Cardiac fibroblast (primary cell): ENCODE measurements at regions not wholly inside any gene's neighbourhood (a gene's known extent, or its start where the extent isn't known, plus 50 kb on each side); places are given as distances from the start of the nearest gene placed in this dataset.

Experiments
- DNase-seq, 2 donors: peaks; one replicate each; pipeline versions ENCODE4 v3.0.0 to v3.0.0-alpha.2; 2010; ENCODE audit warnings: low read depth in 2 of 2
- H3K4me3 ChIP-seq, 2 donors: replicated peaks in 1 of 2; 1 replicate in 1 of 2; 2 replicates in 1 of 2; pipeline ENCODE4 v1.5.1; 2011; ENCODE audit warnings: low read depth in 2 of 2, low read length in 2 of 2, mild to moderate bottlenecking in 2 of 2, moderate library complexity in 1 of 2
- CTCF ChIP-seq: IDR thresholded peaks from one replicate; pipeline ENCODE4 v1.5.1; 2011; ENCODE audit warnings: low read depth, mild to moderate bottlenecking, low read length, inconsistent platforms

GRCh38 chr6:40299681-40300080 is 287.5 kb downstream of the LRFN2 start:
- H3K4me3 ChIP-seq = no peak overlapping the region

GRCh38 chr6:40298207-40298606 is 289.0 kb downstream of the LRFN2 start:
- TF ChIP-seq CTCF = no peak
- H3K4me3 ChIP-seq = no peak overlapping the region
- no peak for DNase-seq

More at GRCh38 chr6:40299681-40300080, 287.5 kb downstream of the LRFN2 start:
- no peak for TF ChIP-seq CTCF
- no peak for DNase-seq

- no peak for DNase-seq
- no peak overlapping the region for H3K4me3 ChIP-seq
- no peak for TF ChIP-seq CTCF
These were observed 291.8 kb downstream of the LRFN2 start for GRCh38 chr6:40295251-40295950.

- no peak for TF ChIP-seq CTCF
- no peak for DNase-seq
- H3K4me3 ChIP-seq = no peak overlapping the region
These were observed 293.5 kb downstream of the LRFN2 start for GRCh38 chr6:40293460-40294185.

- no peak overlapping the region for H3K4me3 ChIP-seq
- no peak for DNase-seq
- TF ChIP-seq CTCF = no peak
These were observed 294.1 kb downstream of the LRFN2 start for GRCh38 chr6:40293060-40293459.

- H3K4me3 ChIP-seq = no peak overlapping the region
- TF ChIP-seq CTCF = no peak
- no peak for DNase-seq
These were observed 296.3 kb downstream of the LRFN2 start for GRCh38 chr6:40290816-40291215.
